ENCODE measurements at regions not wholly inside any gene's neighbourhood (a gene's known extent, or its start where the extent isn't known, plus 50 kb on each side); places are given as distances from the start of the nearest gene placed in this dataset.
"Not testable (repeated sequence)": the region's sequence is repeated elsewhere in the genome, so short reads cannot be mapped to it uniquely, and the experiment has no call there.

GRCh38 chr7:66492405-66492804 is 136.3 kb upstream of the KCTD7 start:
- in situ Hi-C loops (cut with HindIII; ENCODE audit: low pct_ligation_motif_present, low pct_unique_long_range_greater_than_20kb, low sequenced_read_pairs); DNase-seq: not testable (repeated sequence)

- in situ Hi-C loops (cut with HindIII; ENCODE audit: low pct_ligation_motif_present, low pct_unique_long_range_greater_than_20kb, low sequenced_read_pairs), result no loop called here
- DNase-seq, result peak; percentile 100
Observed at GRCh38 chr7:66493235-66494205, 135.2 kb upstream of the KCTD7 start.

- in situ Hi-C loops (cut with HindIII; ENCODE audit: low pct_ligation_motif_present, low pct_unique_long_range_greater_than_20kb, low sequenced_read_pairs), result no loop called here
- no peak for DNase-seq
Observed at GRCh38 chr7:66497346-66497745, 131.3 kb upstream of the KCTD7 start.

GRCh38 chr7:66500087-66500486 is 128.6 kb upstream of the KCTD7 start:
- in situ Hi-C loops (cut with HindIII; ENCODE audit: low pct_ligation_motif_present, low pct_unique_long_range_greater_than_20kb, low sequenced_read_pairs), result no loop called here

GRCh38 chr7:66502230-66503035 is 126.2 kb upstream of the KCTD7 start:
- DNase-seq, result no peak
- in situ Hi-C loops (cut with HindIII; ENCODE audit: low pct_ligation_motif_present, low pct_unique_long_range_greater_than_20kb, low sequenced_read_pairs), result no loop called here

More at GRCh38 chr7:66500087-66500486, 128.6 kb upstream of the KCTD7 start:
- DNase-seq, result no peak

- DNase-seq, result no peak
- in situ Hi-C loops (cut with HindIII; ENCODE audit: low pct_ligation_motif_present, low pct_unique_long_range_greater_than_20kb, low sequenced_read_pairs), result no loop called here
Observed at GRCh38 chr7:66503036-66503370, 125.7 kb upstream of the KCTD7 start.

GRCh38 chr7:66503551-66504031 is 125.1 kb upstream of the KCTD7 start:
- no peak for DNase-seq
- in situ Hi-C loops (cut with HindIII; ENCODE audit: low pct_ligation_motif_present, low pct_unique_long_range_greater_than_20kb, low sequenced_read_pairs), result no loop called here

- no peak for DNase-seq
- in situ Hi-C loops (cut with HindIII; ENCODE audit: low pct_ligation_motif_present, low pct_unique_long_range_greater_than_20kb, low sequenced_read_pairs), result no loop called here
Observed at GRCh38 chr7:66504131-66504530, 124.5 kb upstream of the KCTD7 start.

- DNase-seq, result no peak
- in situ Hi-C loops (cut with HindIII; ENCODE audit: low pct_ligation_motif_present, low pct_unique_long_range_greater_than_20kb, low sequenced_read_pairs), result no loop called here
Observed at GRCh38 chr7:66505009-66505408, 123.7 kb upstream of the KCTD7 start.

- DNase-seq, result no peak
Observed at GRCh38 chr7:66505531-66506451, 122.9 kb upstream of the KCTD7 start.

GRCh38 chr7:66506703-66507102 is 122.0 kb upstream of the KCTD7 start:
- DNase-seq; in situ Hi-C loops (cut with HindIII; ENCODE audit: low pct_ligation_motif_present, low pct_unique_long_range_greater_than_20kb, low sequenced_read_pairs): not testable (repeated sequence)

More at GRCh38 chr7:66505531-66506451, 122.9 kb upstream of the KCTD7 start:
- in situ Hi-C loops (cut with HindIII; ENCODE audit: low pct_ligation_motif_present, low pct_unique_long_range_greater_than_20kb, low sequenced_read_pairs), result no loop called here

GRCh38 chr7:66507764-66508296 is 120.9 kb upstream of the KCTD7 start:
- in situ Hi-C loops (cut with HindIII; ENCODE audit: low pct_ligation_motif_present, low pct_unique_long_range_greater_than_20kb, low sequenced_read_pairs), result no loop called here
- no peak for DNase-seq

- in situ Hi-C loops (cut with HindIII; ENCODE audit: low pct_ligation_motif_present, low pct_unique_long_range_greater_than_20kb, low sequenced_read_pairs), result no loop called here
- no peak for DNase-seq
Observed at GRCh38 chr7:66508431-66508830, 120.2 kb upstream of the KCTD7 start.

- in situ Hi-C loops (cut with HindIII; ENCODE audit: low pct_ligation_motif_present, low pct_unique_long_range_greater_than_20kb, low sequenced_read_pairs), result no loop called here
Observed at GRCh38 chr7:66514050-66514449, 114.6 kb upstream of the KCTD7 start.

GRCh38 chr7:66517212-66517909 is 111.3 kb upstream of the KCTD7 start:
- in situ Hi-C loops (cut with HindIII; ENCODE audit: low pct_ligation_motif_present, low pct_unique_long_range_greater_than_20kb, low sequenced_read_pairs), result no loop called here

More at GRCh38 chr7:66514050-66514449, 114.6 kb upstream of the KCTD7 start:
- no peak for DNase-seq

GRCh38 chr7:66518151-66518691 is 110.5 kb upstream of the KCTD7 start:
- in situ Hi-C loops (cut with HindIII; ENCODE audit: low pct_ligation_motif_present, low pct_unique_long_range_greater_than_20kb, low sequenced_read_pairs), result no loop called here
- DNase-seq, result no peak

More at GRCh38 chr7:66517212-66517909, 111.3 kb upstream of the KCTD7 start:
- DNase-seq, result no peak

- in situ Hi-C loops (cut with HindIII; ENCODE audit: low pct_ligation_motif_present, low pct_unique_long_range_greater_than_20kb, low sequenced_read_pairs), result no loop called here
- no peak for DNase-seq
Observed at GRCh38 chr7:66521675-66522074, 107.0 kb upstream of the KCTD7 start.

Measured in ACHN (cell line).